Muscle layer of duodenum (tissue), 2 donors: ENCODE measurements at regions not wholly inside any gene's neighbourhood (a gene's known extent, or its start where the extent isn't known, plus 50 kb on each side); places are given as distances from the start of the nearest gene placed in this dataset.

Experiments
- H3K27ac ChIP-seq: one replicate; pipeline ENCODE4 v1.7.0; 2013; ENCODE audit warnings: mild to moderate bottlenecking, low read length
- H3K27me3 ChIP-seq: one replicate; pipeline ENCODE4 v1.7.0; 2013; ENCODE audit warnings: low read depth, mild to moderate bottlenecking, control low read depth, low read length
- H3K36me3 ChIP-seq, 2 donors: one replicate each; pipeline ENCODE4 v1.7.0; 2013; ENCODE audit warnings: low read length in 2 of 2, control low read depth in 1 of 2, mild to moderate bottlenecking in 1 of 2; ENCODE audit not compliant: insufficient read depth in 2 of 2, control insufficient read depth in 1 of 2
- H3K4me1 ChIP-seq, 2 donors: one replicate each; pipeline ENCODE4 v1.7.0; 2013; ENCODE audit warnings: low read length in 2 of 2, mild to moderate bottlenecking in 2 of 2, control low read depth in 1 of 2, moderate library complexity in 1 of 2; ENCODE audit not compliant: insufficient read depth in 2 of 2, control insufficient read depth in 1 of 2
- H3K4me3 ChIP-seq, 2 donors: one replicate each; pipeline ENCODE4 v1.7.0; 2013; ENCODE audit warnings: low read length in 2 of 2, low read depth in 1 of 2, mild to moderate bottlenecking in 1 of 2
- H3K9me3 ChIP-seq, 2 donors: one replicate each; pipeline ENCODE4 v1.7.0; 2013; ENCODE audit warnings: low read length in 2 of 2, control low read depth in 1 of 2, mild to moderate bottlenecking in 1 of 2; ENCODE audit not compliant: control insufficient read depth in 1 of 2
- donor health status: healthy.

DNA sequence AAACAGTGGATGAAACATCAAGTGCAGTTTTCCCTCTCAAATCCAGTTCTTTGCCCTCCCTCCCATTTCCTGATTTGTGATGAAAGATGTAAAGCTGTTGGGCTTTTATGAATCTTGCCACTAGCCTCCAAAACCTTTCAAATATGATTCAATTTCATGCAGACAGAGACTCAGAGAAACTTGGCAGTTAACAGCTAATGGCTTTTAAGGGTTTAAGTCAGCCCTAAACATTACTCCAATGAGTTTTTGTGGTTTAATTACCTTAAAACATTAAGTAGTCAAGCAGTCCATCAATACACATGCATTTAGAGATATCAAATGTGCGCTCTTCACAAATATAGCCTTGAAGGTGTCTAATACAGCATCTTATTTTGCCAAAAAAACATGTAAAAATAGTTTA is 1594.0 kb upstream of the GOT2 start:
- no peaks in the 10 kb centered on the region for H3K36me3 ChIP-seq
- no peaks in the 10 kb centered on the region for H3K4me1 ChIP-seq
- H3K4me3 ChIP-seq, result no peak overlapping the region
- no peaks in the 10 kb centered on the region for H3K27me3 ChIP-seq
- H3K27ac ChIP-seq, result no peak overlapping the region
- peaks cover 0 to 4% of the 10 kb centered on the region in 2 donors for H3K9me3 ChIP-seq

DNA sequence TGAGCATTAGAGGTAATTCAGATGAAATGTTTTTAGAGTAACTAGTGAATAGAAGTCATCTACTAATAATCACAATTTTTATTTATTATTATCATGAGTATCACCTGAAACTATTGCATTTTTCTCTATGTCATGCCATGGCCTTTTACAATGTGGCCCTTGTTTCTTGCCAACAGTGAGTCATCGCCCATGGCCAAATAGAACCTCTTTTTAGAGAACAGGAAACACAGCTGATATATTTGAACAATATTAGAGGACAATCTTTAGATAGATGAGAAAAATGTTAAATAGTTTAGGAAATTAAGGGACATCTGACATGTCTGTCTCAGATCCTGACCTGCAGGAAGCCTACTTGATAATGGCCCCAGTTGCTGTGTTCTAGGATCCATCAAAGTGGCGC is 1584.4 kb upstream of the GOT2 start:
- Histone ChIP-seq H3K27ac (no peak overlapping the region), H3K4me3 (no peak overlapping the region), H3K27me3 (no peaks in the 10 kb centered on the region), H3K36me3 (no peaks in the 10 kb centered on the region), H3K4me1 (no peaks in the 10 kb centered on the region), H3K9me3 (no peaks in the 10 kb centered on the region)

- no peaks in the 10 kb centered on the region for H3K4me1 ChIP-seq
- no peaks in the 10 kb centered on the region for H3K27me3 ChIP-seq
- H3K27ac ChIP-seq, result no peak overlapping the region
- H3K36me3 ChIP-seq, result no peaks in the 10 kb centered on the region
- no peaks in the 10 kb centered on the region for H3K9me3 ChIP-seq
- H3K4me3 ChIP-seq, result no peak overlapping the region
Observed at GRCh38 chr16:60310846-60311445, 1576.8 kb upstream of the GOT2 start.

DNA sequence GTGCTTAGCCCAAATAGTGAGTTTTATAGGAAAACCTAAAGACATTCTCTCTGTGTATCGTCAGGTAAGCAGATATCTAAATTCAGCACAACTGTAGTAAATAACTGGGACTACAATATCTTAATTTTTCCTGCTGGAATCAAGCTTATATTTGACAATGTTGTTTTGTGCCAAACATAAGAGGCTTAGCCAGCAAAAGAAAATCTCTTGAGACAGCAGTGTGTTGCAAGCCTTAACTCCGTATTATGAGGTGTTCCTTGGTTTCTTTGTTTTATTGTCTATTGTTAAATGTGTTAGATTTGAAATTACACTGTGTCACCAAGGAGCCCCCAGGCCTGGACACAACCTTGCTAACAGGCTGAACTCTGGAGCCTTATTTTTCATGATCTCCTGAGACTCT is 1570.6 kb upstream of the GOT2 start:
- no peaks in the 10 kb centered on the region for H3K9me3 ChIP-seq

DNA sequence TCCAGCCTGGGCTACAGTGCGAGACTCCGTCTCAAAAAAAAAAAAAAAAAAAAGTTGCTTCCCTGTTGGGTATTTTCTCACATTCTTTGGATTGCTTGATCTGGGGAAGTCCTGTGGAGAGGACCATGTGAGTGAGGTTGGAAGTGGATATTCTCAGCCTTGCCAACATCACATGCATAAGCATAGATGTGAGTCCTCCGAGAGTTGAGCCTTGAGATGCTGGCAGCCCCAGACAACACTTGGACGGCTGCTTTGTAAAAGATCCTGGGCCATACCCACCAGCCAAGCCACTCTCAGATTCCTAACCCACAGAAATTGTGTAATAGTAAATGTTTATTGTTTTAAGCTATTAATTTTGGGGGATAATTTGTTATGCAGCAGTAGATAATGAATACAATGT is 1570.0 kb upstream of the GOT2 start:
- H3K36me3 ChIP-seq, result no peaks in the 10 kb centered on the region
- H3K4me1 ChIP-seq, result no peaks in the 10 kb centered on the region
- no peak overlapping the region for H3K4me3 ChIP-seq
- no peaks in the 10 kb centered on the region for H3K27me3 ChIP-seq
- no peak overlapping the region for H3K27ac ChIP-seq
- no peaks in the 10 kb centered on the region for H3K9me3 ChIP-seq

More for the DNA sequence above, 1570.6 kb upstream of the GOT2 start:
- Histone ChIP-seq H3K27ac (no peak overlapping the region), H3K36me3 (no peaks in the 10 kb centered on the region), H3K4me3 (no peak overlapping the region), H3K4me1 (no peaks in the 10 kb centered on the region), H3K27me3 (no peaks in the 10 kb centered on the region)

- H3K27me3 ChIP-seq, result no peaks in the 10 kb centered on the region
- no peaks in the 10 kb centered on the region for H3K4me1 ChIP-seq
- no peaks in the 10 kb centered on the region for H3K9me3 ChIP-seq
- no peak overlapping the region for H3K27ac ChIP-seq
- no peak overlapping the region for H3K4me3 ChIP-seq
- no peaks in the 10 kb centered on the region for H3K36me3 ChIP-seq
Observed at GRCh38 chr16:60302676-60303075, 1568.6 kb upstream of the GOT2 start.

DNA sequence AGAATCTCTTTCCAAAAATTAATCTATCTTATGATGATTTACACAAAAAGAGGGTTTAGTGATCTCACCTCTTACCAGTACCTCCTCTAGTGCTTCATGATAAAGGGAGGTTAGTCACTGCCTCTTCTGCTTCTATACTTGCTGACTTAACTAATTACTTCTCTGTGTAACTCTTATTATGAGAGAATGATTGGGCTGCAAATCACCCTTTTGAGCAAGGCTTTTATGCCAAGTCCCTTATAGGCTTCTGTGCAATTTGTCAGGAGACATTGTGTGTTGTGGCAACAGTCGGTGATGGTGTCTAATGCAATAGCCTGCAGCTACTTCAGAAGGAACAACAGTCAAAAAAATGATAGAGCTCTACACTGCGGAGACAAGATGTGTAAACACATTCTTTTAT is 1568.1 kb upstream of the GOT2 start:
- Histone ChIP-seq H3K4me1 (no peaks in the 10 kb centered on the region), H3K36me3 (no peaks in the 10 kb centered on the region), H3K9me3 (no peaks in the 10 kb centered on the region), H3K4me3 (no peak overlapping the region), H3K27ac (no peak overlapping the region), H3K27me3 (no peaks in the 10 kb centered on the region)

- Histone ChIP-seq H3K9me3 (no peaks in the 10 kb centered on the region), H3K4me3 (no peak overlapping the region), H3K27ac (no peak overlapping the region), H3K36me3 (no peaks in the 10 kb centered on the region), H3K27me3 (no peaks in the 10 kb centered on the region), H3K4me1 (no peaks in the 10 kb centered on the region)
Observed at GRCh38 chr16:60299241-60299776, 1565.2 kb upstream of the GOT2 start.

DNA sequence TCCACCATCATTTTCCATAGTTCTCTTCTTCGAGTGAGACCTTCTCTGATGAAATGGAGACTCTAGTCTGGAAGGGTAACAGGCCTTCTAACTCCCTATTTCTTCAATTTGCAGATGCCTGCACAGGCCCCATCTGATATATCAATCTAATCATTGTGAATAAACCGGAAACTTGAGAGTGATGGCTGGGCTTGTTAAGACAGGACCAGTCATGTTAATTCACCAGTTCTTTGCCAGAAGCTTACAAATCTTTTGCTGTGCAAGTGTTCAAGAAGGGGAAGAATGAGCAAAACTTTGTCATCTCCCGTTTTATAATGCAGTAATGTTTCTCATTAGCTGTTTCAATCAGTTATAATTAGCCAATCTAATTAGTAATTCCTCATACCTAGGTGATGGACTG is 1561.3 kb upstream of the GOT2 start:
- Histone ChIP-seq H3K4me1 (no peaks in the 10 kb centered on the region), H3K27ac (no peak overlapping the region), H3K36me3 (no peaks in the 10 kb centered on the region), H3K27me3 (no peaks in the 10 kb centered on the region), H3K9me3 (no peaks in the 10 kb centered on the region), H3K4me3 (no peak overlapping the region)

DNA sequence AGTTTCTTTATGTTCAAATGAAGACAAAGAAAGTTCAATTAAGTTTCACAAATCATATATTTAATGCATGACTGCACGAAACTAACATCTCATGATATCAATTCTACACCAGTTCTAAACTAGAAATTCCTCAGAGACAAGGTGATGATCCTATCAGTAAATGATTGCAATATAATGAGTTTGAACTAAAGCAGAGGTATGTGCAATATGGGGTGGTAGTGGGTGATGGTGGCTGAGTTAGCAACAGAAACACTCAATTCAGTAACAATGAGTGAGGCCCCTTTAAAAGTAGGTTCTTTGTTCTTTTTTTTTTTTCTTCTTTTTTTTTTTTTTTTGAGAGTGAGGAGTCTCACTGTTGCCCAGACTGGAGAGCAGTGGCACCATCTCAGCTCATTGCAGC is 1551.7 kb upstream of the GOT2 start:
- Histone ChIP-seq H3K9me3 (no peaks in the 10 kb centered on the region), H3K27me3 (no peaks in the 10 kb centered on the region), H3K4me3 (no peak overlapping the region), H3K36me3 (no peaks in the 10 kb centered on the region), H3K4me1 (no peaks in the 10 kb centered on the region), H3K27ac (no peak overlapping the region)

DNA sequence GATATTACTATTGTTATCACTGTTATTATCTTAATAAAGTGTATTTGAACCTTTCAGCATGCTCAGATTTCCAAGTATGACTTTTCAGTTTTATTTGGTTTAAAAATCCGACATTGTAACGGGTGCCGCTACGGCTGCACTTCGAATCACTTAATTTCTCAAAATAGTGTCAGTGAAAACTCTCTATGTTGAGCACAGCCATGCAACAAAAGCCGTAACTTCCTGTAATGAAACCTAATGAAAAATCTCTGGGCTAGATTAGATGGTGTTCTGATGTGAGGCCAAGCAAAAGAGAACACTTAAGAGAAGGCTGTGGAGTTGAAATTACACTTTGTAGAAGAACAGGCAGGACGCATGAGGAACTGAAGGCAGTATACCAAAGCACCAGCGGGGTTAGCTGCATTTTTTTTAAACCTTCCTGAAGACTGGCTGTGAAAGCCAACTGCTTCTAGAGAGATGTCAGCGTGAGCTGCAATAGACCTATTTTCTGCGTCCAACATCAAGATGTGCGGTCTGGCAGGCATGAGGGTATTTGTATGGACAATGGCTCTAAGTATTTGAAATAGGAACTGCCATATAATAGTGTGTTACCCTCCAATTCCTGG is 1545.0 kb upstream of the GOT2 start:
- Histone ChIP-seq H3K36me3 (no peaks in the 10 kb centered on the region), H3K27me3 (no peaks in the 10 kb centered on the region), H3K4me3 (no peak overlapping the region), H3K9me3 (no peaks in the 10 kb centered on the region), H3K4me1 (no peaks in the 10 kb centered on the region), H3K27ac (no peak overlapping the region)
